ENCODE measurements at regions not wholly inside any gene's neighbourhood (a gene's known extent, or its start where the extent isn't known, plus 50 kb on each side); places are given as distances from the start of the nearest gene placed in this dataset.

DNA sequence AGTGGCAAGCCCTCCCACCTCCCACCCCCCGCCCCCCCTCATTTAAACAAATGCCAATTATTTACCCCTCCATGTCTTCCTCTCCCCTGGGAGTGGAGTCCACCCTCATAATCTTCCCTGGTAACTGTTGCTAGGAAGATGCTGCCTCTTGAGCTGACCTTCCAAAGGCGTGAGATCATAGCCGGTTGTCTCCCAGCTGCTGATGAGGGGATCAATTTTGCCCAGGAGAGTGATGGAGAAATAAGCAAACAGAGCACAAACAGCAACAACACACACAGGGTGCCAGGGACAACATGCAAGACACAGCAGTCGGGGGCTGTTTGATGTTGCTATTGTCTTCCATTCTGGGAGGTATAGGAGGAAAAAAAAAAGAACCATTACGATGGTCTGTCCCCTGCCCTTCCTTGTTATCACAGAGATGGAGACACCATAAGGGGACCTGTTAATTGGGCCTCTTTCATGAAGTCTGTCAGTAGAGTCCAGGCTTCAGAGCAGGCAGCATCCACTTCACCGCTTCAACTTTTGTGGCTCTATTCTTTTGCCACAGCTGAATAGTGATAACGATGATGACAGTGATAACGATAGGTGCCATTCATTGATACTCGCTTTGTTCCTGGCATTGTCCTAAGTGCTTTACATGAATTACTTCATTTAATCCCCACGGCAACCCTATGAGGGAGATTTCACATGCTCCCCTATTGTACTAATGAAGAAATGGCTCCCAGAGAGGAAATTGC is 76.9 kb upstream of the RGMA start:
- H3K4me1 ChIP-seq (ENCODE audit: control insufficient read depth, insufficient read depth, low read length): no peaks in the 10 kb centered on the region
- dilution Hi-C loops (cut with HindIII; ENCODE audit: low sequenced_read_pairs, unreplicated experiment) (no loop called here), in situ Hi-C loops (cut with MboI; ENCODE audit: low sequenced_read_pairs) (no loop called here), intact Hi-C loops (cut with micrococcal nuclease) (no loop called here)
- no peak overlapping the region for H4K5ac ChIP-seq (ENCODE audit: low read depth, low read length)
- H3K4ac ChIP-seq (ENCODE audit: low read depth, low read length): no peak overlapping the region
- H2AK9ac ChIP-seq (replicated peaks; ENCODE audit: low read depth, low read length, poor library complexity): no peak overlapping the region
- no peak overlapping the region for H3K9ac ChIP-seq (ENCODE audit: low read depth, low read length)
- no peaks in the 10 kb centered on the region for H3K79me1 ChIP-seq (ENCODE audit: low read depth in 1 of 2, low read length in 2 of 2)
- H3K56ac ChIP-seq (ENCODE audit: extremely low read depth, insufficient read depth, low read length): no peak overlapping the region
- H2BK5ac ChIP-seq (ENCODE audit: low read depth, low read length, poor library complexity, severe bottlenecking): no peak overlapping the region
- H3K14ac ChIP-seq (replicated peaks; ENCODE audit: low read depth, low read length): no peak overlapping the region
- no peaks in the 10 kb centered on the region for H3K36me3 ChIP-seq (ENCODE audit: control insufficient read depth, insufficient read depth, low read length)
- ChIA-PET POLR2A (ENCODE audit: unreplicated experiment) (no interaction called here), CTCF (no interaction called here)
- no peak overlapping the region for H3K27ac ChIP-seq (ENCODE audit: insufficient read depth, low read length)
- no peak overlapping the region for H2BK15ac ChIP-seq (ENCODE audit: low read depth, low read length)
- no peaks in the 10 kb centered on the region for H3K27me3 ChIP-seq (ENCODE audit: control insufficient read depth, insufficient read depth, low read length)
- DNase-seq (no peak), ATAC-seq (ENCODE audit: low read depth) (no peak)
- TF ChIP-seq MXI1 (IDR thresholded peaks at IDR 0.05; ENCODE audit: borderline replicate concordance, low read depth, low read length): no peak
- TF ChIP-seq RAD21 (IDR thresholded peaks at IDR 0.05; ENCODE audit: low read length): no peak
- no peak for TF ChIP-seq CHD1 (IDR thresholded peaks at IDR 0.05; ENCODE audit: low read depth, low read length)
- no peak for TF ChIP-seq SMC3 (IDR thresholded peaks at IDR 0.05; ENCODE audit: low read depth, low read length)
- no peak for TF ChIP-seq RFX5 (IDR thresholded peaks at IDR 0.05; ENCODE audit: low read depth, low read length)
- TF ChIP-seq, protein P1, sequence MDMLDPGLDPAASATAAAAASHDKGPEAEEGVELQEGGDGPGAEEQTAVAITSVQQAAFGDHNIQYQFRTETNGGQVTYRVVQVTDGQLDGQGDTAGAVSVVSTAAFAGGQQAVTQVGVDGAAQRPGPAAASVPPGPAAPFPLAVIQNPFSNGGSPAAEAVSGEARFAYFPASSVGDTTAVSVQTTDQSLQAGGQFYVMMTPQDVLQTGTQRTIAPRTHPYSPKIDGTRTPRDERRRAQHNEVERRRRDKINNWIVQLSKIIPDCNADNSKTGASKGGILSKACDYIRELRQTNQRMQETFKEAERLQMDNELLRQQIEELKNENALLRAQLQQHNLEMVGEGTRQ (IDR thresholded peaks at IDR 0.05; ENCODE audit: low read depth, low read length): no peak
- TF ChIP-seq MAZ (IDR thresholded peaks at IDR 0.05; ENCODE audit: borderline replicate concordance, low read depth, low read length): no peak
- TF ChIP-seq, protein P2, sequence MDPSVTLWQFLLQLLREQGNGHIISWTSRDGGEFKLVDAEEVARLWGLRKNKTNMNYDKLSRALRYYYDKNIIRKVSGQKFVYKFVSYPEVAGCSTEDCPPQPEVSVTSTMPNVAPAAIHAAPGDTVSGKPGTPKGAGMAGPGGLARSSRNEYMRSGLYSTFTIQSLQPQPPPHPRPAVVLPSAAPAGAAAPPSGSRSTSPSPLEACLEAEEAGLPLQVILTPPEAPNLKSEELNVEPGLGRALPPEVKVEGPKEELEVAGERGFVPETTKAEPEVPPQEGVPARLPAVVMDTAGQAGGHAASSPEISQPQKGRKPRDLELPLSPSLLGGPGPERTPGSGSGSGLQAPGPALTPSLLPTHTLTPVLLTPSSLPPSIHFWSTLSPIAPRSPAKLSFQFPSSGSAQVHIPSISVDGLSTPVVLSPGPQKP (IDR thresholded peaks at IDR 0.05; ENCODE audit: borderline replicate concordance, low read depth, low read length): no peak
- no peak for TF ChIP-seq RCOR1 (IDR thresholded peaks at IDR 0.05; ENCODE audit: insufficient replicate concordance, low read length)
- TF ChIP-seq POLR2A (IDR thresholded peaks at IDR 0.05; ENCODE audit: low read depth, low read length): no peak
- no peak for TF ChIP-seq FOS (IDR thresholded peaks at IDR 0.05; ENCODE audit: low read depth, low read length)
- no peak for TF ChIP-seq CEBPB (IDR thresholded peaks at IDR 0.05; ENCODE audit: low read depth, low read length)
- H2AFZ ChIP-seq (replicated peaks; ENCODE audit: low read length, poor library complexity): no peak overlapping the region
- H3K9me1 ChIP-seq (ENCODE audit: insufficient read depth, low read length): no peaks in the 10 kb centered on the region
- H3K18ac ChIP-seq (ENCODE audit: low read depth, low read length): no peak overlapping the region
- H3K23ac ChIP-seq (ENCODE audit: low read depth, low read length): no peak overlapping the region
- H2BK20ac ChIP-seq (ENCODE audit: low read depth, low read length): no peak overlapping the region
- no peak overlapping the region for H3K4me2 ChIP-seq (ENCODE audit: low read depth, low read length)
- peaks cover 12% of the 10 kb centered on the region for H3K9me3 ChIP-seq (ENCODE audit: control insufficient read depth, insufficient read depth, low read length)
- H4K8ac ChIP-seq (ENCODE audit: low read depth in 2 of 2, low read length in 2 of 2): no peak overlapping the region
- 72% methylated on average over 3 of the region's 10 CpGs; no CpG with 5 or more reads in 1 of the 2 experiments for WGBS, 2 experiments (ENCODE audit: extremely low coverage in 2 of 2, insufficient read length in 1 of 2)
- no TSS peak for BruUV-seq (replicated peaks)
- H2BK120ac ChIP-seq (ENCODE audit: low read depth, low read length): no peak overlapping the region
- no peak overlapping the region for H2AK5ac ChIP-seq (ENCODE audit: low read depth, low read length)
- H4K20me1 ChIP-seq (ENCODE audit: insufficient read depth, low read length): no peaks in the 10 kb centered on the region
- H3K4me3 ChIP-seq (ENCODE audit: insufficient read depth, low read depth, low read length): no peak overlapping the region
- H4K91ac ChIP-seq (ENCODE audit: insufficient read depth, low read depth, low read length): no peak overlapping the region
